Esophagus (tissue), 2 donors: ENCODE measurements at regions not wholly inside any gene's neighbourhood (a gene's known extent, or its start where the extent isn't known, plus 50 kb on each side); places are given as distances from the start of the nearest gene placed in this dataset.

Experiments used
- H3K27ac ChIP-seq, 2 donors: one replicate each; pipeline ENCODE4 v1.5.1; 2013; ENCODE audit warnings: low read depth in 2 of 2, mild to moderate bottlenecking in 2 of 2, inconsistent platforms in 1 of 2, low read length in 1 of 2, moderate library complexity in 1 of 2
- H3K27me3 ChIP-seq, 2 donors: one replicate each; pipeline ENCODE4 v1.6.1; 2013; ENCODE audit warnings: low read length in 2 of 2, control low read depth in 1 of 2, mild to moderate bottlenecking in 1 of 2; ENCODE audit not compliant: insufficient read depth in 2 of 2, control insufficient read depth in 1 of 2
- H3K36me3 ChIP-seq, 2 donors: one replicate each; pipeline ENCODE4 v1.6.1; 2013; ENCODE audit warnings: low read length in 1 of 2; ENCODE audit not compliant: control insufficient read depth in 2 of 2, insufficient read depth in 2 of 2
- H3K4me1 ChIP-seq, 2 donors: one replicate each; pipeline ENCODE4 v1.6.1; 2013; ENCODE audit warnings: low read length in 1 of 2; ENCODE audit not compliant: control insufficient read depth in 2 of 2, insufficient read depth in 2 of 2
- H3K4me3 ChIP-seq, 2 donors: one replicate each; pipeline ENCODE4 v1.5.1; 2013; ENCODE audit warnings: low read length in 2 of 2, mild to moderate bottlenecking in 2 of 2, low read depth in 1 of 2, moderate library complexity in 1 of 2
- H3K9me3 ChIP-seq, 2 donors: one replicate each; pipeline ENCODE4 v1.6.1; 2013; ENCODE audit warnings: mild to moderate bottlenecking in 2 of 2, low read depth in 1 of 2, low read length in 1 of 2, moderate library complexity in 1 of 2; ENCODE audit not compliant: control insufficient read depth in 2 of 2, insufficient read depth in 1 of 2
- WGBS, 2 donors: extraction: QIAGEN DNeasy Blood & Tissue Kit; methylation state at CpG; one replicate each; pipeline ENCODE4 v1.1.7; 2013; 5-methylcytosine and 5-hydroxymethylcytosine counted together
- donor health status: healthy with polysubstance abuse.
- donor health status: Bipolar disorder and iron deficiency.

GRCh38 chr20:11001764-11002540 lies 328.2 kb upstream of the JAG1 start:
- H3K27ac ChIP-seq, result peak overlapping the region; percentile 72 to 83
- H3K4me1 ChIP-seq, result peaks cover 0 to 2% of the 10 kb centered on the region in 2 donors
- peak overlapping the region in 1 of 2 donors; percentile 8 for H3K4me3 ChIP-seq
- 38 to 51% methylated on average over 12 of the region's 12 CpGs for WGBS, 2 donors
- H3K27me3 ChIP-seq, result no peaks in the 10 kb centered on the region
- H3K36me3 ChIP-seq, result no peaks in the 10 kb centered on the region
- peaks cover 1 to 2% of the 10 kb centered on the region in 2 donors for H3K9me3 ChIP-seq

GRCh38 chr20:11003341-11003740 lies 329.5 kb upstream of the JAG1 start:
- Histone ChIP-seq H3K4me1 (peaks cover 0 to 2% of the 10 kb centered on the region in 2 donors), H3K36me3 (no peaks in the 10 kb centered on the region), H3K27me3 (no peaks in the 10 kb centered on the region), H3K9me3 (peaks cover 2 to 3% of the 10 kb centered on the region in 2 donors), H3K4me3 (no peak overlapping the region), H3K27ac (peak overlapping the region; percentile 43 to 55)
- WGBS, 2 donors, result 51 to 70% methylated on average over 2 of the region's 2 CpGs

- no peaks in the 10 kb centered on the region for H3K27me3 ChIP-seq
- no peak overlapping the region for H3K4me3 ChIP-seq
- peaks cover 0 to 3% of the 10 kb centered on the region in 2 donors for H3K9me3 ChIP-seq
- 50 to 56% methylated on average over 7 of the region's 7 CpGs for WGBS, 2 donors
- H3K27ac ChIP-seq, result no peak overlapping the region
- no peaks in the 10 kb centered on the region for H3K36me3 ChIP-seq
- no peaks in the 10 kb centered on the region for H3K4me1 ChIP-seq
Measured at GRCh38 chr20:11008444-11009033, 334.7 kb upstream of the JAG1 start.

- H3K4me1 ChIP-seq, result no peaks in the 10 kb centered on the region
- no peaks in the 10 kb centered on the region for H3K36me3 ChIP-seq
- no peaks in the 10 kb centered on the region for H3K27me3 ChIP-seq
- peaks cover 0 to 3% of the 10 kb centered on the region in 2 donors for H3K9me3 ChIP-seq
- no peak overlapping the region for H3K27ac ChIP-seq
- no peak overlapping the region for H3K4me3 ChIP-seq
Measured at GRCh38 chr20:11011653-11012052, 337.9 kb upstream of the JAG1 start.

- Histone ChIP-seq H3K9me3 (no peaks in the 10 kb centered on the region), H3K4me1 (no peaks in the 10 kb centered on the region), H3K36me3 (no peaks in the 10 kb centered on the region), H3K27ac (no peak overlapping the region), H3K27me3 (no peaks in the 10 kb centered on the region), H3K4me3 (no peak overlapping the region)
- WGBS, 2 donors, result 16 to 48% methylated on average over 2 of the region's 2 CpGs
Measured at GRCh38 chr20:11012975-11013374, 339.2 kb upstream of the JAG1 start.

GRCh38 chr20:11013801-11014200 lies 340.0 kb upstream of the JAG1 start:
- Histone ChIP-seq H3K4me3 (no peak overlapping the region), H3K9me3 (peaks cover 0 to under 1% of the 10 kb centered on the region in 2 donors), H3K27ac (no peak overlapping the region), H3K36me3 (no peaks in the 10 kb centered on the region), H3K4me1 (no peaks in the 10 kb centered on the region), H3K27me3 (no peaks in the 10 kb centered on the region)
- WGBS, 2 donors, result 69 to 73% methylated on average over 1 of the region's 1 CpG

GRCh38 chr20:11015440-11015839 lies 341.6 kb upstream of the JAG1 start:
- 52 to 59% methylated on average over 4 of the region's 4 CpGs for WGBS, 2 donors
- no peak overlapping the region for H3K4me3 ChIP-seq
- peaks cover 0 to 3% of the 10 kb centered on the region in 2 donors for H3K9me3 ChIP-seq
- no peak overlapping the region for H3K27ac ChIP-seq
- no peaks in the 10 kb centered on the region for H3K27me3 ChIP-seq
- no peaks in the 10 kb centered on the region for H3K4me1 ChIP-seq
- H3K36me3 ChIP-seq, result no peaks in the 10 kb centered on the region

GRCh38 chr20:11017446-11017845 lies 343.6 kb upstream of the JAG1 start:
- no peaks in the 10 kb centered on the region for H3K36me3 ChIP-seq
- H3K4me1 ChIP-seq, result no peaks in the 10 kb centered on the region
- 67 to 72% methylated on average over 4 of the region's 4 CpGs for WGBS, 2 donors
- no peak overlapping the region for H3K27ac ChIP-seq
- no peak overlapping the region for H3K4me3 ChIP-seq
- no peaks in the 10 kb centered on the region for H3K27me3 ChIP-seq
- peaks cover 0 to 3% of the 10 kb centered on the region in 2 donors for H3K9me3 ChIP-seq

GRCh38 chr20:11018668-11019170 lies 344.9 kb upstream of the JAG1 start:
- H3K27me3 ChIP-seq, result no peaks in the 10 kb centered on the region
- no peaks in the 10 kb centered on the region for H3K36me3 ChIP-seq
- H3K27ac ChIP-seq, result no peak overlapping the region
- peaks cover 0 to 3% of the 10 kb centered on the region in 2 donors for H3K9me3 ChIP-seq
- 93 to 95% methylated on average over 6 of the region's 6 CpGs for WGBS, 2 donors
- no peaks in the 10 kb centered on the region for H3K4me1 ChIP-seq
- no peak overlapping the region for H3K4me3 ChIP-seq
